BE2C (cell line): ENCODE measurements at regions not wholly inside any gene's neighbourhood (a gene's known extent, or its start where the extent isn't known, plus 50 kb on each side); places are given as distances from the start of the nearest gene placed in this dataset.

Experiments used
- DNase-seq: peaks from one replicate; pipeline ENCODE4 v3.0.0-alpha.2; 2020
- H3K27me3 ChIP-seq: fragments of 250-450 bp; sonication (Bioruptor Pico); 2 replicates; pipeline ENCODE4 v1.5.1; 2020; ENCODE audit warnings: mild to moderate bottlenecking
- H3K36me3 ChIP-seq: fragments of 250-450 bp; sonication (Bioruptor Pico); 2 replicates; pipeline ENCODE4 v1.5.1; 2020; ENCODE audit warnings: mild to moderate bottlenecking
- H3K4me1 ChIP-seq: fragments of 250-450 bp; sonication (Bioruptor Pico); 2 replicates; pipeline ENCODE4 v1.5.1; 2020
- H3K4me3 ChIP-seq: 2 replicates; pipeline ENCODE4 v1.5.1; 2011; ENCODE audit warnings: low read depth, low read length
- H3K9me3 ChIP-seq: fragments of 250-450 bp; sonication (Bioruptor Pico); 2 replicates; pipeline ENCODE4 v1.5.1; 2020
- CTCF ChIP-seq: IDR thresholded peaks from 2 replicates; pipeline ENCODE4 v1.5.1; 2012; ENCODE audit warnings: mild to moderate bottlenecking, low read depth, low read length

GRCh38 chr1:83813576-83813975, 185.4 kb downstream of the TTLL7 start:
- no peaks in the 10 kb centered on the region for H3K36me3 ChIP-seq
- no peak; the same call in 1 of the 2 replicates for TF ChIP-seq CTCF
- no peak overlapping the region for H3K4me3 ChIP-seq
- H3K9me3 ChIP-seq, result no peaks in the 10 kb centered on the region
- no peaks in the 10 kb centered on the region for H3K27me3 ChIP-seq
- DNase-seq, result peak; percentile 51
- H3K4me1 ChIP-seq, result peaks cover 13% of the 10 kb centered on the region

- DNase-seq, result no peak
- TF ChIP-seq CTCF, result no peak
- H3K9me3 ChIP-seq, result no peaks in the 10 kb centered on the region
- no peaks in the 10 kb centered on the region for H3K27me3 ChIP-seq
- no peaks in the 10 kb centered on the region for H3K36me3 ChIP-seq
- no peak overlapping the region for H3K4me3 ChIP-seq
- peaks cover 15% of the 10 kb centered on the region for H3K4me1 ChIP-seq
Observed at GRCh38 chr1:83810144-83810543, 188.8 kb downstream of the TTLL7 start.

GRCh38 chr1:83808536-83808935, 190.4 kb downstream of the TTLL7 start:
- Histone ChIP-seq H3K9me3 (no peaks in the 10 kb centered on the region), H3K36me3 (no peaks in the 10 kb centered on the region), H3K27me3 (no peaks in the 10 kb centered on the region), H3K4me3 (no peak overlapping the region), H3K4me1 (peaks cover 11% of the 10 kb centered on the region)
- no peak for DNase-seq
- TF ChIP-seq CTCF, result no peak

- TF ChIP-seq CTCF, result no peak
- H3K4me3 ChIP-seq, result no peak overlapping the region
- no peaks in the 10 kb centered on the region for H3K36me3 ChIP-seq
- DNase-seq, result no peak
- no peaks in the 10 kb centered on the region for H3K27me3 ChIP-seq
- peaks cover 5% of the 10 kb centered on the region; the same call in 1 of the 2 replicates for H3K4me1 ChIP-seq
- no peaks in the 10 kb centered on the region for H3K9me3 ChIP-seq
Observed at GRCh38 chr1:83807821-83808220, 191.1 kb downstream of the TTLL7 start.

GRCh38 chr1:83807231-83807630, 191.7 kb downstream of the TTLL7 start:
- H3K9me3 ChIP-seq, result no peaks in the 10 kb centered on the region
- no peaks in the 10 kb centered on the region for H3K36me3 ChIP-seq
- 0 out of 2 replicates have a peak, but pooled peaks cover 3% of the 10 kb centered on the region for H3K4me1 ChIP-seq
- H3K4me3 ChIP-seq, result no peak overlapping the region
- H3K27me3 ChIP-seq, result no peaks in the 10 kb centered on the region
- TF ChIP-seq CTCF, result no peak
- DNase-seq, result no peak

- Histone ChIP-seq H3K4me1 (0 out of 2 replicates have a peak, but pooled peaks cover 3% of the 10 kb centered on the region), H3K36me3 (no peaks in the 10 kb centered on the region), H3K27me3 (no peaks in the 10 kb centered on the region), H3K4me3 (no peak overlapping the region), H3K9me3 (no peaks in the 10 kb centered on the region)
- no peak for TF ChIP-seq CTCF
- no peak for DNase-seq
Observed at GRCh38 chr1:83805921-83806320, 193.0 kb downstream of the TTLL7 start.
